ENCODE measurements at regions not wholly inside any gene's neighbourhood (a gene's known extent, or its start where the extent isn't known, plus 50 kb on each side); places are given as distances from the start of the nearest gene placed in this dataset.

DNA sequence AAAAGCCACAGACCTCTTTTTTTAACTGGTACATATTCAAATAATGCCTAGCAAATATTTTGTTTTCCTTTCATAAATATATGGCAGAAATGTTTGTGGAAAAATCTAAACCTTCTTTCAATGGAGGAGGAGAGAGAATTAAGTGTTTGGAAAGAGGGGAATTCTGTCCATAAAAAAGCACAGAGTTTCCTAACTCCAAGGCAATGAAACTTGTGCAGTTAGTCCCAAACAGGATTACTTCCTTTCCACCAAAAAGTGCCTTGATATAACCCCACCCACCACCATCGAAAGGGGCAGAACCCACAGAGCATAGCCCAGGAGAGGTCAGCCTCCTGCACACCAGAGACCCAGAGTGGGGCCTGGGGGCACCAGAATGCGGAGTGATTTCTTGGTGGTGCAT lies 106.3 kb downstream of the OGFRL1 start:
- no peaks in the 10 kb centered on the region for H3K79me2 ChIP-seq (ENCODE audit: insufficient read depth, low read length)
- H3K4me3 ChIP-seq (replicated peaks in 1 of 2; ENCODE audit: low read depth in 1 of 2, low read length in 2 of 2), result no peak overlapping the region
- no peaks in the 10 kb centered on the region; the same call in 1 of the 2 replicates for H4K20me1 ChIP-seq (ENCODE audit: insufficient read depth)
- BruUV-seq (replicated peaks), result no TSS peak
- H3K36me3 ChIP-seq (ENCODE audit: control insufficient read depth in 1 of 2, insufficient read depth in 2 of 2, low read length in 2 of 2), result no peaks in the 10 kb centered on the region
- DNase-seq (ENCODE audit: low read depth, low spot score) (no peak), ATAC-seq (no peak)
- H3K4me2 ChIP-seq (ENCODE audit: low read length), result no peak overlapping the region
- TF ChIP-seq FOSL1 (IDR thresholded peaks at IDR 0.05; ENCODE audit: low read depth), result no peak
- TF ChIP-seq RAD21 (IDR thresholded peaks at IDR 0.05; ENCODE audit: low read depth), result no peak
- no peak for TF ChIP-seq ELF1 (IDR thresholded peaks at IDR 0.05; ENCODE audit: borderline replicate concordance, low read depth)
- TF ChIP-seq, protein P1, sequence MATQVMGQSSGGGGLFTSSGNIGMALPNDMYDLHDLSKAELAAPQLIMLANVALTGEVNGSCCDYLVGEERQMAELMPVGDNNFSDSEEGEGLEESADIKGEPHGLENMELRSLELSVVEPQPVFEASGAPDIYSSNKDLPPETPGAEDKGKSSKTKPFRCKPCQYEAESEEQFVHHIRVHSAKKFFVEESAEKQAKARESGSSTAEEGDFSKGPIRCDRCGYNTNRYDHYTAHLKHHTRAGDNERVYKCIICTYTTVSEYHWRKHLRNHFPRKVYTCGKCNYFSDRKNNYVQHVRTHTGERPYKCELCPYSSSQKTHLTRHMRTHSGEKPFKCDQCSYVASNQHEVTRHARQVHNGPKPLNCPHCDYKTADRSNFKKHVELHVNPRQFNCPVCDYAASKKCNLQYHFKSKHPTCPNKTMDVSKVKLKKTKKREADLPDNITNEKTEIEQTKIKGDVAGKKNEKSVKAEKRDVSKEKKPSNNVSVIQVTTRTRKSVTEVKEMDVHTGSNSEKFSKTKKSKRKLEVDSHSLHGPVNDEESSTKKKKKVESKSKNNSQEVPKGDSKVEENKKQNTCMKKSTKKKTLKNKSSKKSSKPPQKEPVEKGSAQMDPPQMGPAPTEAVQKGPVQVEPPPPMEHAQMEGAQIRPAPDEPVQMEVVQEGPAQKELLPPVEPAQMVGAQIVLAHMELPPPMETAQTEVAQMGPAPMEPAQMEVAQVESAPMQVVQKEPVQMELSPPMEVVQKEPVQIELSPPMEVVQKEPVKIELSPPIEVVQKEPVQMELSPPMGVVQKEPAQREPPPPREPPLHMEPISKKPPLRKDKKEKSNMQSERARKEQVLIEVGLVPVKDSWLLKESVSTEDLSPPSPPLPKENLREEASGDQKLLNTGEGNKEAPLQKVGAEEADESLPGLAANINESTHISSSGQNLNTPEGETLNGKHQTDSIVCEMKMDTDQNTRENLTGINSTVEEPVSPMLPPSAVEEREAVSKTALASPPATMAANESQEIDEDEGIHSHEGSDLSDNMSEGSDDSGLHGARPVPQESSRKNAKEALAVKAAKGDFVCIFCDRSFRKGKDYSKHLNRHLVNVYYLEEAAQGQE (IDR thresholded peaks at IDR 0.05; ENCODE audit: low read depth), result no peak
- no peak for TF ChIP-seq POLR2AphosphoS5 (IDR thresholded peaks at IDR 0.05; ENCODE audit: low read depth, low read length)
- TF ChIP-seq, protein P2, sequence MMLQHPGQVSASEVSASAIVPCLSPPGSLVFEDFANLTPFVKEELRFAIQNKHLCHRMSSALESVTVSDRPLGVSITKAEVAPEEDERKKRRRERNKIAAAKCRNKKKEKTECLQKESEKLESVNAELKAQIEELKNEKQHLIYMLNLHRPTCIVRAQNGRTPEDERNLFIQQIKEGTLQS (IDR thresholded peaks at IDR 0.05), result no peak
- TF ChIP-seq YY1 (IDR thresholded peaks at IDR 0.05; ENCODE audit: extremely low read depth, insufficient replicate concordance, low read depth, low read length), result no peak
- no peak for TF ChIP-seq TCF7L2 (IDR thresholded peaks at IDR 0.05; ENCODE audit: borderline replicate concordance, extremely low read depth, insufficient read depth, insufficient read length)
- no peak for TF ChIP-seq POLR2A (IDR thresholded peaks at IDR 0.05; ENCODE audit: borderline replicate concordance, extremely low read depth, insufficient read depth, insufficient read length)
- no peak for TF ChIP-seq EGR1 (IDR thresholded peaks at IDR 0.05; ENCODE audit: low read depth)
- TF ChIP-seq, protein P3, sequence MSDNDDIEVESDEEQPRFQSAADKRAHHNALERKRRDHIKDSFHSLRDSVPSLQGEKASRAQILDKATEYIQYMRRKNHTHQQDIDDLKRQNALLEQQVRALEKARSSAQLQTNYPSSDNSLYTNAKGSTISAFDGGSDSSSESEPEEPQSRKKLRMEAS (IDR thresholded peaks at IDR 0.05), result no peak
- TF ChIP-seq CBX3 (IDR thresholded peaks at IDR 0.05; ENCODE audit: low read depth), result no peak
- TF ChIP-seq SP1 (IDR thresholded peaks at IDR 0.05; ENCODE audit: low read depth), result no peak
- TF ChIP-seq EZH2 (IDR thresholded peaks at IDR 0.05), result no peak
- no peak for TF ChIP-seq SIN3A (IDR thresholded peaks at IDR 0.05; ENCODE audit: low read depth)
- TF ChIP-seq ZFX (IDR thresholded peaks at IDR 0.05), result no peak
- no peak for TF ChIP-seq JUND (IDR thresholded peaks at IDR 0.05)
- no peak for TF ChIP-seq SRF (IDR thresholded peaks at IDR 0.05; ENCODE audit: low read depth)
- TF ChIP-seq CEBPB (IDR thresholded peaks at IDR 0.05; ENCODE audit: low read depth), result no peak
- H3K9ac ChIP-seq (ENCODE audit: low read length), result no peak overlapping the region
- CTCF ChIA-PET, result no interaction called here
- intact Hi-C loops (cut with micrococcal nuclease), result no loop called here
- no peaks in the 10 kb centered on the region for H3K9me3 ChIP-seq (ENCODE audit: control insufficient read depth in 1 of 2, insufficient read depth in 1 of 2, low read depth in 1 of 2, low read length in 2 of 2)
- no peaks in the 10 kb centered on the region for H3K4me1 ChIP-seq (ENCODE audit: control insufficient read depth in 1 of 2, insufficient read depth in 2 of 2, low read length in 2 of 2)
- no peak overlapping the region for H3K27ac ChIP-seq (ENCODE audit: low read depth, low read length)
- no peak overlapping the region for H2AFZ ChIP-seq (ENCODE audit: low read depth, low read length, poor library complexity, severe bottlenecking)
- POLR2A ChIA-PET, result no interaction called here
- H3K9me2 ChIP-seq (ENCODE audit: insufficient read depth), result no peaks in the 10 kb centered on the region
- H3K27me3 ChIP-seq (ENCODE audit: insufficient read depth, low read length), result no peaks in the 10 kb centered on the region; the same call in 1 of the 2 replicates
- RAD21 ChIA-PET (ENCODE audit: low non-redundant PET in 1 of 2, low total read pairs in 2 of 2, uncharacterized antibody in 2 of 2, unreplicated experiment in 2 of 2), result no interaction called here

Measured in HCT116 (cell line).